CD14-positive monocyte (primary cell): ENCODE measurements at regions not wholly inside any gene's neighbourhood (a gene's known extent, or its start where the extent isn't known, plus 50 kb on each side); places are given as distances from the start of the nearest gene placed in this dataset.

Experiments
- DNase-seq, 3 donors: peaks; one replicate each; pipeline ENCODE4 v3.0.0-alpha.2; 2011 to 2022
- H2AFZ ChIP-seq: 2 replicates; pipeline ENCODE4 v1.6.0; 2012; ENCODE audit warnings: mild to moderate bottlenecking, low read depth, low read length, inconsistent platforms; ENCODE audit not compliant: insufficient read depth, poor library complexity, severe bottlenecking
- H3K27ac ChIP-seq, 2 donors: 1 replicate in 1 of 2; 2 replicates in 1 of 2; pipeline ENCODE4 v1.5.1; 2012 to 2013; ENCODE audit warnings: low read length in 2 of 2, control low read depth in 1 of 2, inconsistent platforms in 1 of 2, low read depth in 1 of 2, mild to moderate bottlenecking in 1 of 2
- H3K27me3 ChIP-seq, 2 donors: one replicate each; pipeline versions ENCODE4 v1.6.0 to v1.6.1; 2011 to 2013; ENCODE audit warnings: low read length in 2 of 2; ENCODE audit not compliant: control insufficient read depth in 2 of 2, insufficient read depth in 2 of 2
- H3K36me3 ChIP-seq, 2 donors: replicated peaks in 1 of 2; 1 replicate in 1 of 2; 2 replicates in 1 of 2; pipeline versions ENCODE4 v1.5.1 to v1.6.1; 2012 to 2013; ENCODE audit warnings: low read length in 2 of 2, control low read depth in 1 of 2, inconsistent platforms in 1 of 2, mild to moderate bottlenecking in 1 of 2; ENCODE audit not compliant: insufficient read depth in 2 of 2, control insufficient read depth in 1 of 2
- H3K4me1 ChIP-seq, 2 donors: 1 replicate in 1 of 2; 2 replicates in 1 of 2; pipeline versions ENCODE4 v1.5.1 to v1.6.1; 2012 to 2013; ENCODE audit warnings: low read length in 2 of 2, control low read depth in 1 of 2, inconsistent platforms in 1 of 2, mild to moderate bottlenecking in 1 of 2, moderate library complexity in 1 of 2; ENCODE audit not compliant: insufficient read depth in 2 of 2, control insufficient read depth in 1 of 2
- H3K4me2 ChIP-seq: replicated peaks from 2 replicates; pipeline ENCODE3; 2012; ENCODE audit warnings: low read length, moderate library complexity, mild to moderate bottlenecking; ENCODE audit not compliant: poor library complexity, severe bottlenecking; ENCODE audit errors: extremely low read depth
- H3K4me3 ChIP-seq, 3 experiments: fragments of 200-600 bp in 1 of 3; sonication (generic) in 1 of 3; replicated peaks in 1 of 3; 1 replicate in 2 of 3; 2 replicates in 1 of 3; pipeline ENCODE4 v1.5.1; 2011 to 2013; ENCODE audit warnings: low read length in 3 of 3, mild to moderate bottlenecking in 3 of 3, control low read depth in 2 of 3, low read depth in 2 of 3, inconsistent platforms in 1 of 3, moderate library complexity in 1 of 3
- H3K79me2 ChIP-seq: 2 replicates; pipeline ENCODE4 v1.6.0; 2012; ENCODE audit warnings: mild to moderate bottlenecking, control low read depth, inconsistent platforms, low read length, moderate library complexity; ENCODE audit not compliant: insufficient read depth
- H3K9ac ChIP-seq: 2 replicates; pipeline ENCODE4 v1.6.0; 2017; ENCODE audit warnings: low read length, mild to moderate bottlenecking; ENCODE audit not compliant: insufficient read depth, poor library complexity, severe bottlenecking
- H3K9me3 ChIP-seq, 2 donors: replicated peaks in 1 of 2; 1 replicate in 1 of 2; 2 replicates in 1 of 2; pipeline versions ENCODE4 v1.5.1 to v1.6.1; 2012 to 2013; ENCODE audit warnings: low read length in 2 of 2, control low read depth in 1 of 2; ENCODE audit not compliant: control insufficient read depth in 1 of 2, insufficient read depth in 1 of 2
- H4K20me1 ChIP-seq: 2 replicates; pipeline ENCODE4 v1.6.0; 2012; ENCODE audit warnings: mild to moderate bottlenecking, low read length, control low read depth, moderate library complexity; ENCODE audit not compliant: insufficient read depth
- H3K27ac Mint-ChIP-seq, 7 donors: one replicate each; pipeline ENCODE4 v1.8.0; 2020; ENCODE audit warnings: mild to moderate bottlenecking in 7 of 7, mixed read lengths in 7 of 7, moderate library complexity in 6 of 7, inconsistent platforms in 2 of 7
- H3K27me3 Mint-ChIP-seq, 3 donors: one replicate each; pipeline ENCODE4 v1.8.0; 2021 to 2022; ENCODE audit warnings: low read depth in 3 of 3, mild to moderate bottlenecking in 3 of 3, mixed read lengths in 3 of 3, moderate library complexity in 3 of 3, inconsistent platforms in 1 of 3
- H3K36me3 Mint-ChIP-seq, 2 donors: one replicate each; pipeline ENCODE4 v1.8.0; 2020; ENCODE audit warnings: mixed read lengths in 2 of 2, inconsistent platforms in 1 of 2, mild to moderate bottlenecking in 1 of 2
- H3K4me1 Mint-ChIP-seq: one replicate; pipeline ENCODE4 v1.8.0; 2020; ENCODE audit warnings: mild to moderate bottlenecking, mixed read lengths
- H3K4me3 Mint-ChIP-seq, 2 donors: one replicate each; pipeline ENCODE4 v1.8.0; 2020; ENCODE audit warnings: mild to moderate bottlenecking in 2 of 2, mixed read lengths in 2 of 2, moderate library complexity in 1 of 2
- H3K9me3 Mint-ChIP-seq, 7 donors: one replicate each; pipeline ENCODE4 v1.8.0; 2020 to 2022; ENCODE audit warnings: mixed read lengths in 7 of 7, mild to moderate bottlenecking in 6 of 7, moderate library complexity in 6 of 7, inconsistent platforms in 2 of 7
- CTCF ChIP-seq: fragments of 200-600 bp; IDR thresholded peaks from one replicate; pipeline ENCODE4 v1.8.0; 2022; ENCODE audit warnings: antibody characterized with exemption, mild to moderate bottlenecking
- WGBS: methylation state at CpG from one replicate; pipeline ENCODE4 v1.1.5; 2013; ENCODE audit warnings: missing lambda C conversion rate; ENCODE audit not compliant: insufficient coverage; 5-methylcytosine and 5-hydroxymethylcytosine counted together
- intact Hi-C, 2 donors: fragments of 100-400 bp; cut with micrococcal nuclease; formaldehyde crosslinking; loops; one replicate each; pipeline versions ENCODE4 v1.15.0 to v1.15.1; 2023

GRCh38 chr20:57806975-57807374, 97.2 kb upstream of the PMEPA1 start:
- H3K9ac ChIP-seq: no peak overlapping the region
- TF ChIP-seq CTCF: no peak
- H3K4me3 Mint-ChIP-seq: no peak overlapping the region
- no peaks in the 10 kb centered on the region for H3K36me3 ChIP-seq
- no peaks in the 10 kb centered on the region for H3K36me3 Mint-ChIP-seq
- intact Hi-C loops: no loop called here
- H3K4me2 ChIP-seq: no peak overlapping the region
- no peaks in the 10 kb centered on the region for H4K20me1 ChIP-seq
- no peak overlapping the region for H2AFZ ChIP-seq
- DNase-seq: no peak
- 100% methylated on average over 4 of the region's 4 CpGs for WGBS
- H3K4me3 ChIP-seq: no peak overlapping the region
- H3K4me1 ChIP-seq: no peaks in the 10 kb centered on the region
- no peak overlapping the region for H3K27ac Mint-ChIP-seq
- no peaks in the 10 kb centered on the region for H3K9me3 Mint-ChIP-seq
- no peaks in the 10 kb centered on the region for H3K4me1 Mint-ChIP-seq
- no peaks in the 10 kb centered on the region for H3K27me3 ChIP-seq
- H3K27me3 Mint-ChIP-seq: peaks cover 0 to 4% (median 2%) of the 10 kb centered on the region in 3 donors
- H3K9me3 ChIP-seq: no peaks in the 10 kb centered on the region
- no peak overlapping the region for H3K27ac ChIP-seq
- no peaks in the 10 kb centered on the region for H3K79me2 ChIP-seq

GRCh38 chr20:57806476-57806875, 96.7 kb upstream of the PMEPA1 start:
- Histone ChIP-seq H3K79me2 (no peaks in the 10 kb centered on the region), H3K4me2 (no peak overlapping the region), H3K27ac (no peak overlapping the region), H3K27me3 (no peaks in the 10 kb centered on the region), H3K9ac (no peak overlapping the region), H4K20me1 (no peaks in the 10 kb centered on the region), H2AFZ (no peak overlapping the region), H3K4me1 (no peaks in the 10 kb centered on the region), H3K9me3 (no peaks in the 10 kb centered on the region), H3K36me3 (no peaks in the 10 kb centered on the region), H3K4me3 (no peak overlapping the region)
- intact Hi-C loops: no loop called here
- Mint-ChIP-seq H3K27me3 (peaks cover 0 to 4% (median 2%) of the 10 kb centered on the region in 3 donors), H3K36me3 (no peaks in the 10 kb centered on the region), H3K4me1 (no peaks in the 10 kb centered on the region), H3K4me3 (no peak overlapping the region), H3K27ac (no peak overlapping the region), H3K9me3 (no peaks in the 10 kb centered on the region)
- DNase-seq: no peak
- TF ChIP-seq CTCF: no peak
- 85% methylated on average over 2 of the region's 6 CpGs for WGBS
